ENCODE measurements at regions not wholly inside any gene's neighbourhood (a gene's known extent, or its start where the extent isn't known, plus 50 kb on each side); places are given as distances from the start of the nearest gene placed in this dataset.

- no peak for TF ChIP-seq CTCF (IDR thresholded peaks at IDR 0.05 in 8 of 11, conservative IDR thresholded peaks at IDR 0.05 in 3 of 11)
- no peak for TF ChIP-seq POLR2AphosphoS5 (IDR thresholded peaks at IDR 0.05)
Observed at GRCh38 chr13:27338207-27338606, 67.6 kb downstream of the RASL11A start.

All from spleen (tissue), 7 donors.